Progenitor cell of endocrine pancreas (in vitro differentiated cells): ENCODE measurements at regions not wholly inside any gene's neighbourhood (a gene's known extent, or its start where the extent isn't known, plus 50 kb on each side); places are given as distances from the start of the nearest gene placed in this dataset.

Source experiments
- DNase-seq: peaks from one replicate; pipeline ENCODE4 v3.0.0; 2021; ENCODE audit warnings: low spot score; ENCODE audit not compliant: unreplicated experiment
- H3K27ac Mint-ChIP-seq: 2 replicates; pipeline ENCODE4 v1.8.0; 2021; ENCODE audit warnings: mild to moderate bottlenecking, moderate library complexity, mixed read lengths
- H3K27me3 Mint-ChIP-seq: 2 replicates; pipeline ENCODE4 v1.8.0; 2021; ENCODE audit warnings: mixed read lengths
- H3K36me3 Mint-ChIP-seq: 2 replicates; pipeline ENCODE4 v1.8.0; 2022; ENCODE audit warnings: mixed read lengths; ENCODE audit not compliant: insufficient read depth
- H3K4me1 Mint-ChIP-seq: 2 replicates; pipeline ENCODE4 v1.8.0; 2021; ENCODE audit warnings: low read depth, mixed read lengths
- H3K4me3 Mint-ChIP-seq: 2 replicates; pipeline ENCODE4 v1.8.0; 2021; ENCODE audit warnings: low read depth, mild to moderate bottlenecking, moderate library complexity, mixed read lengths
- H3K9me3 Mint-ChIP-seq: 2 replicates; pipeline ENCODE4 v1.8.0; 2021; ENCODE audit warnings: low read depth, mixed read lengths
- CTCF ChIP-seq: fragments of 200-600 bp; sonication (generic); IDR thresholded peaks from one replicate; pipeline ENCODE4 v1.5.0; 2021; ENCODE audit warnings: antibody characterized with exemption, mild to moderate bottlenecking; ENCODE audit not compliant: unreplicated experiment

GRCh38 chr3:110234831-110235230 is 836.8 kb upstream of the NECTIN3 start:
- no peak overlapping the region for H3K4me3 Mint-ChIP-seq
- no peak for TF ChIP-seq CTCF
- H3K27me3 Mint-ChIP-seq, result no peaks in the 10 kb centered on the region
- no peak for DNase-seq
- H3K4me1 Mint-ChIP-seq, result no peaks in the 10 kb centered on the region
- H3K36me3 Mint-ChIP-seq, result no peaks in the 10 kb centered on the region
- no peaks in the 10 kb centered on the region for H3K9me3 Mint-ChIP-seq
- H3K27ac Mint-ChIP-seq, result no peak overlapping the region

GRCh38 chr3:110236976-110237610 is 834.5 kb upstream of the NECTIN3 start:
- Mint-ChIP-seq H3K36me3 (no peaks in the 10 kb centered on the region), H3K27me3 (no peaks in the 10 kb centered on the region), H3K27ac (no peak overlapping the region), H3K4me1 (no peaks in the 10 kb centered on the region), H3K9me3 (no peaks in the 10 kb centered on the region), H3K4me3 (no peak overlapping the region)
- no peak for TF ChIP-seq CTCF
- no peak for DNase-seq

GRCh38 chr3:110243081-110243480 is 828.5 kb upstream of the NECTIN3 start:
- H3K4me1 Mint-ChIP-seq, result no peaks in the 10 kb centered on the region
- no peaks in the 10 kb centered on the region for H3K27me3 Mint-ChIP-seq
- DNase-seq, result no peak
- H3K36me3 Mint-ChIP-seq, result no peaks in the 10 kb centered on the region
- no peak for TF ChIP-seq CTCF
- no peaks in the 10 kb centered on the region for H3K9me3 Mint-ChIP-seq
- H3K4me3 Mint-ChIP-seq, result no peak overlapping the region
- no peak overlapping the region for H3K27ac Mint-ChIP-seq

GRCh38 chr3:110246796-110247376 is 824.7 kb upstream of the NECTIN3 start:
- no peak overlapping the region for H3K4me3 Mint-ChIP-seq
- no peaks in the 10 kb centered on the region for H3K9me3 Mint-ChIP-seq
- H3K27ac Mint-ChIP-seq, result no peak overlapping the region

GRCh38 chr3:110248666-110249065 is 823.0 kb upstream of the NECTIN3 start:
- Mint-ChIP-seq H3K9me3 (no peaks in the 10 kb centered on the region), H3K27ac (no peak overlapping the region), H3K4me3 (no peak overlapping the region), H3K36me3 (no peaks in the 10 kb centered on the region), H3K27me3 (no peaks in the 10 kb centered on the region), H3K4me1 (no peaks in the 10 kb centered on the region)
- TF ChIP-seq CTCF, result no peak
- no peak for DNase-seq

More at GRCh38 chr3:110246796-110247376, 824.7 kb upstream of the NECTIN3 start:
- no peak for DNase-seq
- Mint-ChIP-seq H3K36me3 (no peaks in the 10 kb centered on the region), H3K4me1 (no peaks in the 10 kb centered on the region), H3K27me3 (no peaks in the 10 kb centered on the region)
- no peak for TF ChIP-seq CTCF
